ENCODE measurements at regions not wholly inside any gene's neighbourhood (a gene's known extent, or its start where the extent isn't known, plus 50 kb on each side); places are given as distances from the start of the nearest gene placed in this dataset.

- no peak for DNase-seq
- peaks cover 6% of the 10 kb centered on the region for H3K4me1 Mint-ChIP-seq
- peaks cover 3% of the 10 kb centered on the region for H3K27me3 Mint-ChIP-seq (ENCODE audit: low read depth, poor library complexity)
- peaks cover 5% of the 10 kb centered on the region for H3K36me3 Mint-ChIP-seq (ENCODE audit: low read depth)
- H3K27ac Mint-ChIP-seq: no peak overlapping the region
- no peak overlapping the region for H3K4me3 Mint-ChIP-seq
- TF ChIP-seq CTCF (IDR thresholded peaks at IDR 0.05): no peak
- peaks cover 12% of the 10 kb centered on the region for H3K9me3 Mint-ChIP-seq
Observed at GRCh38 chr2:225340923-225341322, 58.6 kb upstream of the NYAP2 start.

- H3K9me3 Mint-ChIP-seq: no peaks in the 10 kb centered on the region
- H3K4me1 Mint-ChIP-seq: peaks cover 6% of the 10 kb centered on the region
- no peaks in the 10 kb centered on the region for H3K27me3 Mint-ChIP-seq (ENCODE audit: low read depth, poor library complexity)
- no peak for TF ChIP-seq CTCF (IDR thresholded peaks at IDR 0.05)
- no peaks in the 10 kb centered on the region for H3K36me3 Mint-ChIP-seq (ENCODE audit: low read depth)
- no peak for DNase-seq
- no peak overlapping the region for H3K4me3 Mint-ChIP-seq
- no peak overlapping the region for H3K27ac Mint-ChIP-seq
Observed at GRCh38 chr2:225337183-225337582, 62.3 kb upstream of the NYAP2 start.

DNA sequence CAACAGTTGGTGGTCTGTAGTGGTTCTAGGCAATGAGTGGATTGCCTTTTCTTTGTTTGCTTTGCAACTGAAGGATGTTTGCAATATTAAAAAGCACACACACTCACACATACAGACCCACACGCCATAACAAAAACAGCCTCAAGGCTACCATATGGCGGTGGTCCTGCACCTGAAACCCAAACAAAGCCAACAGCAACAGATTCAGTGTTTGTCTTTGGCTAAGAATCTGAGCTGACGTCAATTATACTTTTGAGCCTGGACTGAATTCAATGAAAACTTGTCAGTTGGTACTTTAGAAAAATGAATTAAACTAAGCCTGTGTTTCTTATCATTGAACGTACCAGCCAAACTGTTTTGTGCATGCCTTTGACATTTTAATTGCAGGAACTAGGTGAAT, 65.0 kb upstream of the NYAP2 start:
- H3K27me3 Mint-ChIP-seq (ENCODE audit: low read depth, poor library complexity): no peaks in the 10 kb centered on the region
- no peak for TF ChIP-seq CTCF (IDR thresholded peaks at IDR 0.05)
- no peak for DNase-seq
- peaks cover 6% of the 10 kb centered on the region for H3K4me1 Mint-ChIP-seq
- H3K36me3 Mint-ChIP-seq (ENCODE audit: low read depth): no peaks in the 10 kb centered on the region
- no peaks in the 10 kb centered on the region for H3K9me3 Mint-ChIP-seq
- H3K4me3 Mint-ChIP-seq: no peak overlapping the region
- H3K27ac Mint-ChIP-seq: no peak overlapping the region

DNA sequence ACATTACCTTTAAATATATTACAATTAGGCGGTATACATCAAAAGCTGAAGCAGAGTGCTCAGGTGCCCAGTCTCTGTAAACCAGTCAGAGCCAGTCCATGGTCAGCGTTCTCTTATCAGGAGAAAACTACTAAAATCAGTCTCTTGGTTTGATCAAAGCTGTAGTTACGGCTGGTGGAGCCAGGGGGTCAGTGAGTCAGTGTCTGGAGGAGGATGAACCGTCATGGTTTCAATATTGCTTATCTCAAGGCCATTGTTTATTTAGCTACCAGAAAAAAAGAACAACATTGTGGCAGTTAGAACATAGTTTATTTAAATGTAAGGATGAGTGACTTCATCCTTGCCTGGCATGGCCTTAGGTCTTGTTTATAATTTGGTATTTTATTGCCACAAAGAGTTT, 71.3 kb upstream of the NYAP2 start:
- H3K4me1 Mint-ChIP-seq: peaks cover 8% of the 10 kb centered on the region
- peaks cover 12% of the 10 kb centered on the region for H3K9me3 Mint-ChIP-seq
- no peak overlapping the region for H3K27ac Mint-ChIP-seq
- no peak for TF ChIP-seq CTCF (IDR thresholded peaks at IDR 0.05)
- H3K4me3 Mint-ChIP-seq: no peak overlapping the region
- no peaks in the 10 kb centered on the region for H3K36me3 Mint-ChIP-seq (ENCODE audit: low read depth)
- peaks cover 1% of the 10 kb centered on the region for H3K27me3 Mint-ChIP-seq (ENCODE audit: low read depth, poor library complexity)
- DNase-seq: no peak

GRCh38 chr2:225326969-225327368, 72.5 kb upstream of the NYAP2 start:
- peaks cover 3% of the 10 kb centered on the region for H3K27me3 Mint-ChIP-seq (ENCODE audit: low read depth, poor library complexity)
- H3K27ac Mint-ChIP-seq: no peak overlapping the region
- H3K4me1 Mint-ChIP-seq: peaks cover 8% of the 10 kb centered on the region
- no peak overlapping the region for H3K4me3 Mint-ChIP-seq
- TF ChIP-seq CTCF (IDR thresholded peaks at IDR 0.05): no peak
- peaks cover 13% of the 10 kb centered on the region for H3K9me3 Mint-ChIP-seq
- no peaks in the 10 kb centered on the region for H3K36me3 Mint-ChIP-seq (ENCODE audit: low read depth)
- no peak for DNase-seq

- Mint-ChIP-seq H3K27me3 (ENCODE audit: low read depth, poor library complexity) (peaks cover 3% of the 10 kb centered on the region), H3K4me3 (no peak overlapping the region), H3K4me1 (no peaks in the 10 kb centered on the region), H3K27ac (no peak overlapping the region), H3K9me3 (peaks cover 16% of the 10 kb centered on the region), H3K36me3 (ENCODE audit: low read depth) (no peaks in the 10 kb centered on the region)
- TF ChIP-seq CTCF (IDR thresholded peaks at IDR 0.05): no peak
- DNase-seq: no peak
Observed at GRCh38 chr2:225319872-225320271, 79.6 kb upstream of the NYAP2 start.
